DND-41 (cell line): ENCODE measurements at regions not wholly inside any gene's neighbourhood (a gene's known extent, or its start where the extent isn't known, plus 50 kb on each side); places are given as distances from the start of the nearest gene placed in this dataset.

Experiments used
- EZH2 ChIP-seq: IDR thresholded peaks from 3 replicates; pipeline ENCODE4 v1.6.1; 2012; ENCODE audit warnings: borderline replicate concordance, low read depth, mild to moderate bottlenecking, moderate library complexity, low read length, inconsistent platforms; ENCODE audit not compliant: severe bottlenecking
- TF ChIP-seq, protein P1 (sequence below): IDR thresholded peaks from 2 replicates; pipeline ENCODE4 v1.5.1; 2012; ENCODE audit warnings: borderline replicate concordance, low read length, moderate library complexity, mild to moderate bottlenecking; ENCODE audit not compliant: poor library complexity, severe bottlenecking; ENCODE audit errors: extremely low read depth

DNA sequence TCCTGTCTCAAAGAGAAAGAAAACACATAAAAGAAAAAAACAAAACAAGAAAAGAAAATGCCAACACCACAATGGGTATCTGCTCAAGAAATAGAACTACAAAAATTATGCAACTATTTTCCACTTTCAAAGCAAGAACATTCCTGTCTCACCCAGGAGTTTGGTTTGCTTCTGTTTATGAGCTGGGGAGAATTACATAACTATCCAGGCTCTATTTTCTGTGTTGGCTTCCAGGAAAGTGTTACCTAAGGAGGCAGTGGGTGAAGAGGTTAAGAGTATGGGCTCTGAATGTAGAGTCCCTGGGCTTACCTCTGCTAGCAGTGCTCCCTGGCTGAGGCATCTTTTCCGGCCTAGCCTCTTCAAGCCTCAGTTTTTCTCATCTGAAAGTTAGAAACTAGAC lies 426.7 kb downstream of the MIAT start:
- TF ChIP-seq, protein P1, sequence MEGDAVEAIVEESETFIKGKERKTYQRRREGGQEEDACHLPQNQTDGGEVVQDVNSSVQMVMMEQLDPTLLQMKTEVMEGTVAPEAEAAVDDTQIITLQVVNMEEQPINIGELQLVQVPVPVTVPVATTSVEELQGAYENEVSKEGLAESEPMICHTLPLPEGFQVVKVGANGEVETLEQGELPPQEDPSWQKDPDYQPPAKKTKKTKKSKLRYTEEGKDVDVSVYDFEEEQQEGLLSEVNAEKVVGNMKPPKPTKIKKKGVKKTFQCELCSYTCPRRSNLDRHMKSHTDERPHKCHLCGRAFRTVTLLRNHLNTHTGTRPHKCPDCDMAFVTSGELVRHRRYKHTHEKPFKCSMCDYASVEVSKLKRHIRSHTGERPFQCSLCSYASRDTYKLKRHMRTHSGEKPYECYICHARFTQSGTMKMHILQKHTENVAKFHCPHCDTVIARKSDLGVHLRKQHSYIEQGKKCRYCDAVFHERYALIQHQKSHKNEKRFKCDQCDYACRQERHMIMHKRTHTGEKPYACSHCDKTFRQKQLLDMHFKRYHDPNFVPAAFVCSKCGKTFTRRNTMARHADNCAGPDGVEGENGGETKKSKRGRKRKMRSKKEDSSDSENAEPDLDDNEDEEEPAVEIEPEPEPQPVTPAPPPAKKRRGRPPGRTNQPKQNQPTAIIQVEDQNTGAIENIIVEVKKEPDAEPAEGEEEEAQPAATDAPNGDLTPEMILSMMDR: no peak
- no peak for TF ChIP-seq EZH2
